ENCODE measurements at regions not wholly inside any gene's neighbourhood (a gene's known extent, or its start where the extent isn't known, plus 50 kb on each side); places are given as distances from the start of the nearest gene placed in this dataset.

- CTCF ChIA-PET, result no interaction called here
- H3K4me3 ChIP-seq (ENCODE audit: insufficient read depth, low read depth, low read length), result no peak overlapping the region
- no peak overlapping the region for H3K9ac ChIP-seq (ENCODE audit: low read depth, low read length)
- no TSS peak for BruUV-seq (replicated peaks)
- H3K27me3 ChIP-seq (ENCODE audit: control insufficient read depth, insufficient read depth, low read length), result no peaks in the 10 kb centered on the region
- H3K14ac ChIP-seq (replicated peaks; ENCODE audit: low read depth, low read length), result no peak overlapping the region
- no peak overlapping the region for H3K27ac ChIP-seq (ENCODE audit: insufficient read depth, low read length)
- TF ChIP-seq CEBPB (IDR thresholded peaks at IDR 0.05; ENCODE audit: low read depth, low read length), result no peak
- TF ChIP-seq CTCF (conservative IDR thresholded peaks at IDR 0.05; ENCODE audit: low read depth, low read length), result no peak
- TF ChIP-seq FOS (IDR thresholded peaks at IDR 0.05; ENCODE audit: low read depth, low read length), result no peak
- no peak for TF ChIP-seq RCOR1 (IDR thresholded peaks at IDR 0.05; ENCODE audit: insufficient replicate concordance, low read length)
- TF ChIP-seq MAZ (IDR thresholded peaks at IDR 0.05; ENCODE audit: borderline replicate concordance, low read depth, low read length), result no peak
- no peak for TF ChIP-seq NFE2L2 (IDR thresholded peaks at IDR 0.05; ENCODE audit: low read depth, low read length)
- TF ChIP-seq CHD1 (IDR thresholded peaks at IDR 0.05; ENCODE audit: low read depth, low read length), result no peak
- no peak for TF ChIP-seq BHLHE40 (IDR thresholded peaks at IDR 0.05; ENCODE audit: low read depth, low read length)
- TF ChIP-seq ELK1 (IDR thresholded peaks at IDR 0.05; ENCODE audit: borderline replicate concordance, low read depth, low read length), result no peak
- no peak for TF ChIP-seq SMC3 (IDR thresholded peaks at IDR 0.05; ENCODE audit: low read depth, low read length)
- no peak for TF ChIP-seq MXI1 (IDR thresholded peaks at IDR 0.05; ENCODE audit: borderline replicate concordance, low read depth, low read length)
- no peak for TF ChIP-seq USF2 (IDR thresholded peaks at IDR 0.05; ENCODE audit: low read depth, low read length)
- no peak for TF ChIP-seq RFX5 (IDR thresholded peaks at IDR 0.05; ENCODE audit: low read depth, low read length)
- TF ChIP-seq MAFK (IDR thresholded peaks at IDR 0.05; ENCODE audit: low read depth, low read length), result no peak
- TF ChIP-seq POLR2A (IDR thresholded peaks at IDR 0.05; ENCODE audit: low read depth, low read length), result no peak
- DNase-seq, result no peak
- no CpG with 5 or more reads among the region's 2 CpGs for WGBS, 2 experiments (ENCODE audit: extremely low coverage in 2 of 2, insufficient read length in 1 of 2)
- dilution Hi-C loops (cut with HindIII; ENCODE audit: low sequenced_read_pairs, unreplicated experiment), result no loop called here
- no peak overlapping the region for H2BK120ac ChIP-seq (ENCODE audit: low read depth, low read length)
- no peaks in the 10 kb centered on the region for H4K20me1 ChIP-seq (ENCODE audit: insufficient read depth, low read length)
- peaks cover 7% of the 10 kb centered on the region for H3K4me1 ChIP-seq (ENCODE audit: control insufficient read depth, insufficient read depth, low read length)
- H4K91ac ChIP-seq (ENCODE audit: insufficient read depth, low read depth, low read length), result no peak overlapping the region
- POLR2A ChIA-PET (ENCODE audit: unreplicated experiment), result no interaction called here
- H3K4me2 ChIP-seq (ENCODE audit: low read depth, low read length), result no peak overlapping the region
- no peaks in the 10 kb centered on the region for H3K79me1 ChIP-seq (ENCODE audit: low read depth in 1 of 2, low read length in 2 of 2)
- H4K8ac ChIP-seq (ENCODE audit: low read depth in 2 of 2, low read length in 2 of 2), result no peak overlapping the region
- intact Hi-C loops (cut with micrococcal nuclease), result no loop called here
- no peak overlapping the region for H2BK15ac ChIP-seq (ENCODE audit: low read depth, low read length)
- 0 out of 2 replicates have a peak, but pooled peaks cover 4% of the 10 kb centered on the region for H3K9me1 ChIP-seq (ENCODE audit: insufficient read depth, low read length)
- H2AK9ac ChIP-seq (replicated peaks; ENCODE audit: low read depth, low read length, poor library complexity), result no peak overlapping the region
- no peak for ATAC-seq (ENCODE audit: low read depth)
- no peak overlapping the region for H2AK5ac ChIP-seq (ENCODE audit: low read depth, low read length)
- H2AFZ ChIP-seq (replicated peaks; ENCODE audit: low read length, poor library complexity), result no peak overlapping the region
- H2BK5ac ChIP-seq (ENCODE audit: low read depth, low read length, poor library complexity, severe bottlenecking), result no peak overlapping the region
- H3K18ac ChIP-seq (ENCODE audit: low read depth, low read length), result no peak overlapping the region
- no peak overlapping the region for H4K5ac ChIP-seq (ENCODE audit: low read depth, low read length)
- H2BK20ac ChIP-seq (ENCODE audit: low read depth, low read length), result no peak overlapping the region
- H3K4ac ChIP-seq (ENCODE audit: low read depth, low read length), result no peak overlapping the region
- no peak overlapping the region for H3K56ac ChIP-seq (ENCODE audit: extremely low read depth, insufficient read depth, low read length)
- no peaks in the 10 kb centered on the region for H3K36me3 ChIP-seq (ENCODE audit: control insufficient read depth, insufficient read depth, low read length)
- in situ Hi-C loops (cut with MboI; ENCODE audit: low sequenced_read_pairs), result no loop called here
- H3K23ac ChIP-seq (ENCODE audit: low read depth, low read length), result 0 out of 2 replicates have a peak overlapping the region, but pooled peaks have one; percentile 28
- no peaks in the 10 kb centered on the region for H3K9me3 ChIP-seq (ENCODE audit: control insufficient read depth, insufficient read depth, low read length)
These were observed 122.3 kb downstream of the RPS12 start for GRCh38 chr6:132936646-132937045.

Data from IMR-90 (cell line).